Trophoblast cell (in vitro differentiated cells and primary cell): ENCODE measurements at regions not wholly inside any gene's neighbourhood (a gene's known extent, or its start where the extent isn't known, plus 50 kb on each side); places are given as distances from the start of the nearest gene placed in this dataset.

ENCODE experiments used
- DNase-seq, 2 donors: peaks; one replicate each; pipeline ENCODE4 v3.0.0-alpha.2; 2016
- H2AFZ ChIP-seq: 2 replicates; pipeline ENCODE4 v1.6.1; 2013; ENCODE audit warnings: low read length, moderate library complexity, mild to moderate bottlenecking; ENCODE audit not compliant: insufficient read depth, poor library complexity
- H2AK5ac ChIP-seq: 2 replicates; pipeline ENCODE4 v1.6.1; 2013; ENCODE audit warnings: mild to moderate bottlenecking, low read length
- H2BK120ac ChIP-seq: 2 replicates; pipeline ENCODE4 v1.6.1; 2013; ENCODE audit warnings: low read length, mild to moderate bottlenecking, moderate library complexity; ENCODE audit not compliant: insufficient read depth, poor library complexity
- H2BK12ac ChIP-seq: 2 replicates; pipeline ENCODE4 v1.6.1; 2013; ENCODE audit warnings: mild to moderate bottlenecking, low read length, moderate library complexity
- H2BK5ac ChIP-seq: 2 replicates; pipeline ENCODE4 v1.6.1; 2013; ENCODE audit warnings: low read length, low read depth, moderate library complexity, mild to moderate bottlenecking; ENCODE audit not compliant: poor library complexity
- H3K14ac ChIP-seq: 2 replicates; pipeline ENCODE4 v1.6.1; 2013; ENCODE audit warnings: mild to moderate bottlenecking, low read length
- H3K18ac ChIP-seq: 2 replicates; pipeline ENCODE4 v1.6.1; 2013; ENCODE audit warnings: mild to moderate bottlenecking, low read length
- H3K23ac ChIP-seq: 2 replicates; pipeline ENCODE4 v1.6.1; 2013; ENCODE audit warnings: low read length
- H3K27ac ChIP-seq: 2 replicates; pipeline ENCODE4 v1.5.1; 2013; ENCODE audit warnings: low read depth, mild to moderate bottlenecking, inconsistent platforms, low read length, moderate library complexity
- H3K27me3 ChIP-seq: 2 replicates; pipeline ENCODE4 v1.6.1; 2013; ENCODE audit warnings: inconsistent platforms, mild to moderate bottlenecking, low read length, moderate library complexity; ENCODE audit not compliant: insufficient read depth
- H3K36me3 ChIP-seq, 2 experiments: 1 replicate in 1 of 2; 2 replicates in 1 of 2; pipeline ENCODE4 v1.6.1; 2013; ENCODE audit warnings: low read length in 2 of 2, mild to moderate bottlenecking in 2 of 2, moderate library complexity in 1 of 2; ENCODE audit not compliant: insufficient read depth in 2 of 2, control insufficient read depth in 1 of 2
- H3K4ac ChIP-seq: 2 replicates; pipeline ENCODE4 v1.6.1; 2013; ENCODE audit warnings: low read depth, mild to moderate bottlenecking, low read length, moderate library complexity
- H3K4me1 ChIP-seq, 2 experiments: 1 replicate in 1 of 2; 2 replicates in 1 of 2; pipeline ENCODE4 v1.6.1; 2013; ENCODE audit warnings: low read length in 2 of 2, mild to moderate bottlenecking in 2 of 2, moderate library complexity in 1 of 2; ENCODE audit not compliant: insufficient read depth in 2 of 2, control insufficient read depth in 1 of 2
- H3K4me2 ChIP-seq: 2 replicates; pipeline ENCODE4 v1.6.1; 2013; ENCODE audit warnings: inconsistent platforms, mild to moderate bottlenecking, low read length, moderate library complexity
- H3K4me3 ChIP-seq: 2 replicates; pipeline ENCODE4 v1.5.1; 2013; ENCODE audit warnings: mild to moderate bottlenecking, low read depth, low read length, inconsistent platforms
- H3K79me1 ChIP-seq: one replicate; pipeline ENCODE4 v1.6.1; 2013; ENCODE audit warnings: low read length
- H3K79me2 ChIP-seq: 2 replicates; pipeline ENCODE4 v1.6.1; 2013; ENCODE audit warnings: low read length, mild to moderate bottlenecking; ENCODE audit not compliant: control insufficient read depth, insufficient read depth, poor library complexity
- H3K9ac ChIP-seq: 2 replicates; pipeline ENCODE4 v1.6.1; 2013; ENCODE audit warnings: mild to moderate bottlenecking, low read length
- H3K9me3 ChIP-seq: 2 replicates; pipeline ENCODE4 v1.6.1; 2013; ENCODE audit warnings: low read depth, mild to moderate bottlenecking, control low read depth, inconsistent platforms, low read length; ENCODE audit not compliant: insufficient read depth
- H4K12ac ChIP-seq: 2 replicates; pipeline ENCODE4 v1.6.1; 2013; ENCODE audit warnings: low read depth, mild to moderate bottlenecking, low read length, moderate library complexity
- H4K8ac ChIP-seq: 2 replicates; pipeline ENCODE4 v1.6.1; 2013; ENCODE audit warnings: low read depth, mild to moderate bottlenecking, low read length, moderate library complexity
- H4K91ac ChIP-seq: one replicate; pipeline ENCODE4 v1.6.1; 2013; ENCODE audit warnings: low read depth, mild to moderate bottlenecking, low read length, moderate library complexity
- WGBS: extraction: QIAGEN DNeasy Blood & Tissue Kit; methylation state at CpG from one replicate; pipeline ENCODE4 v1.1.7; 2013; ENCODE audit warnings: missing lambda C conversion rate; ENCODE audit not compliant: insufficient read length, insufficient coverage; ENCODE audit errors: extremely low coverage; 5-methylcytosine and 5-hydroxymethylcytosine counted together

DNA sequence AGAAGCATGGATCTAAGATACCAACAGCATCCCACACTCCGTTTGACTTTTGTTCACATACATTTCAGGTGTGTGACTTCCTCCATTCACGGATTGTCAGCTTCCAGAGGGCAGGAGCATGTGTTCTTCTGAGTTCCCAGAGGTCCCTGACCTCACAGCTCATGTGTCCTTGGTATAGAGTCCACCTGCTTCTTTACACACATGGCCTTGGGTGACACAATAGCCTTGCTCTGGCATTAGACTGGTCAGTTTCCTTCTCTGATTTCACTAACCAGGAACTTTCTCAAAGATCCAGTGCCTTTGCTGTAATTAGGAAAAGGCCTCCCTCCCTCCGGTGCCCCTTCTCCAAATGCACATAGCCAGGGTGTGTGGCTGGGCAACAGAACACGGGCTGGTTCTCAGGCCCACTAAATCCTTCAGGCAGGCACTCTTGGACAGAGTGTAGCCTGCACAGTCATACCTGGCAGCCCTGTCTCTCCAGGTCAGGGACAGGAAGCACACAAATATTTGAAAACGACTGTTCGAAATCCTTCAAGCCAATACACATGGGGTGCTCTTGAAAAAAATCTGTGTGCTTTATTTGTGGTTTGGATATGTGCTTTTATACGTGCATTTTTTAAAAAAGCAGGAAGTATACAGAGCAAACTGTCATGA is 81.1 kb downstream of the TRIM42 start:
- H3K4me1 ChIP-seq: no peaks in the 10 kb centered on the region
- H3K4me2 ChIP-seq: no peak overlapping the region
- H3K27me3 ChIP-seq: no peaks in the 10 kb centered on the region
- H3K4ac ChIP-seq: no peak overlapping the region
- H2BK12ac ChIP-seq: no peak overlapping the region
- no peak overlapping the region for H3K9ac ChIP-seq
- no peak overlapping the region for H2AK5ac ChIP-seq
- WGBS: no CpG with 5 or more reads among the region's 7 CpGs
- no peak overlapping the region for H3K14ac ChIP-seq
- H4K91ac ChIP-seq: no peak overlapping the region
- no peak overlapping the region for H2BK5ac ChIP-seq
- no peaks in the 10 kb centered on the region for H3K9me3 ChIP-seq
- no peak overlapping the region for H4K12ac ChIP-seq
- no peak overlapping the region for H3K23ac ChIP-seq
- no peak overlapping the region for H3K27ac ChIP-seq
- no peaks in the 10 kb centered on the region for H3K36me3 ChIP-seq
- no peak overlapping the region for H2AFZ ChIP-seq
- no peak overlapping the region for H2BK120ac ChIP-seq
- H3K79me2 ChIP-seq: no peaks in the 10 kb centered on the region
- no peak for DNase-seq
- H3K79me1 ChIP-seq: no peaks in the 10 kb centered on the region
- H4K8ac ChIP-seq: no peak overlapping the region
- no peak overlapping the region for H3K18ac ChIP-seq
- no peak overlapping the region for H3K4me3 ChIP-seq

DNA sequence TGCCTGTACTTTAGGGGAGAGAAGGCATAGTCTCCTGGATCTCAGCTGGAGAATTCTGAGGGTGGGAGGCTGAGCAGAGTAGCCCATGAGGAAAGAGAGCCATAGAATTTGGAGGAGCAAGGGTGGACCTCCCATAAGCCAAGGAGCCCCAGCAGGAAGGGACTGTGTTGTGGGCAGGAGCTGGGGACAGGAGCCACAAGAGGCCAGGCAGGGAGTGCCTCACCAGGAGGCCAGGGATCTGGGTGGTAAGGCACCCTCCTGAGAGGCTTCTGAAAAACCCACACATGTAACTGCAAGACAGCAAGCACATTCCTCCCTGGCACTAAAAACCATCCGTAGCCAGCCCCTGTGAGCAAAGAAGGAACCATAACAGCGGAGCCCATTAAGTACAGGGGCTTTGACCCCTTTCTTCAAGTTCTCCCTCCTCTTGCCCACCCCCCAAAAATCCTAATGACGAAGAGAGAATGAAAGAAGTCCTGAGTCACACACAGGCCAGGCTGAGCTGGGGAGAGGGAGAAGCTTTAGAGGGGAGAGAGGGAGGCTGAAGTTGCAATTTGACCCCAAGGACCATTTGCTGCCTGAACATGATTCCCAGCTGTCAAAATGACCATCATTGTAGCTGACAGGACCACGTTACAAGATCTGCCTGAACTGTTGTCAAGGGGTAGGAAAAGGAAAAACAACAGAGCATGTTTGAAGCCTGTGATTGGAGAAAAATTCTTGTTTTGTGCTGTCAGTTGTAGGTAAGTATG is 82.6 kb downstream of the TRIM42 start:
- Histone ChIP-seq H4K12ac (no peak overlapping the region), H3K36me3 (no peaks in the 10 kb centered on the region), H3K4me3 (no peak overlapping the region), H4K8ac (no peak overlapping the region), H2BK120ac (no peak overlapping the region), H2AFZ (no peak overlapping the region), H3K79me1 (no peaks in the 10 kb centered on the region), H2AK5ac (no peak overlapping the region), H3K9ac (no peak overlapping the region), H3K23ac (no peak overlapping the region), H3K27me3 (no peaks in the 10 kb centered on the region), H3K9me3 (no peaks in the 10 kb centered on the region), H2BK5ac (no peak overlapping the region), H3K4me2 (no peak overlapping the region), H3K14ac (no peak overlapping the region), H3K4ac (no peak overlapping the region), H3K18ac (no peak overlapping the region), H3K4me1 (no peaks in the 10 kb centered on the region), H3K27ac (no peak overlapping the region), H2BK12ac (no peak overlapping the region), H3K79me2 (no peaks in the 10 kb centered on the region), H4K91ac (no peak overlapping the region)
- no CpG with 5 or more reads among the region's 4 CpGs for WGBS
- no peak for DNase-seq

DNA sequence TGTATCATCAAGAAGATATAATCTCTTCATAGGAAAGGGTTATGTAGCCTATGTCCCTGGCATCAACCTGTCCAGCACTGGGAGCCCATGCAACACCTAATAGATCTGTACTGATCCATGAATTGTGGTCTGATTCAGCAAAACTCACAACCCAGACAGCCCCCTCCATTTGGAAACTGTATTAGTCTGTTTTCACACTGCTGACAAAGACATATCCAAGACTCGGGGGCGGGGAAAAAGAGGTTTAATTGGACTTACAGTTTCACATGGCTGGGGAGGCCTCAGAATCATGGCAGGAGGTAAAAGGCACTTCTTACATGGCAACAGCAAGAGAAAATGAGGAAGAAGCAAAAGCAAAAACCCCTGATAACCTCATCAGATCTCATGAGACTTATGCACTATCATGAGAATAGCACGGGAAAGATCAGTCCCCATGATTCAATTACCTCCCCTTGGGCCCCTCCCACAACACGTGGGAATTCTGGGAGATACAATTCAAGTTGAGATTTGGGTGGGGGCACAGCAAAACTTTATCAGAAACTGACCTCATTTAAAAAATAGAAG is 83.3 kb downstream of the TRIM42 start:
- H4K8ac ChIP-seq: no peak overlapping the region
- no peak overlapping the region for H3K9ac ChIP-seq
- no peaks in the 10 kb centered on the region for H3K36me3 ChIP-seq
- DNase-seq: no peak
- no peak overlapping the region for H4K12ac ChIP-seq
- no peak overlapping the region for H2AFZ ChIP-seq
- no peak overlapping the region for H3K4me2 ChIP-seq
- H2BK5ac ChIP-seq: no peak overlapping the region
- no peak overlapping the region for H3K4ac ChIP-seq
- H3K4me1 ChIP-seq: no peaks in the 10 kb centered on the region
- no peak overlapping the region for H3K4me3 ChIP-seq
- H2BK120ac ChIP-seq: no peak overlapping the region
- no peak overlapping the region for H3K18ac ChIP-seq
- no peak overlapping the region for H4K91ac ChIP-seq
- H3K23ac ChIP-seq: no peak overlapping the region
- no peaks in the 10 kb centered on the region for H3K27me3 ChIP-seq
- H3K14ac ChIP-seq: no peak overlapping the region
- no peak overlapping the region for H3K27ac ChIP-seq
- no CpG with 5 or more reads among the region's 4 CpGs for WGBS
- H2AK5ac ChIP-seq: no peak overlapping the region
- H3K9me3 ChIP-seq: no peaks in the 10 kb centered on the region
- H3K79me1 ChIP-seq: no peaks in the 10 kb centered on the region
- H3K79me2 ChIP-seq: no peaks in the 10 kb centered on the region
- no peak overlapping the region for H2BK12ac ChIP-seq

DNA sequence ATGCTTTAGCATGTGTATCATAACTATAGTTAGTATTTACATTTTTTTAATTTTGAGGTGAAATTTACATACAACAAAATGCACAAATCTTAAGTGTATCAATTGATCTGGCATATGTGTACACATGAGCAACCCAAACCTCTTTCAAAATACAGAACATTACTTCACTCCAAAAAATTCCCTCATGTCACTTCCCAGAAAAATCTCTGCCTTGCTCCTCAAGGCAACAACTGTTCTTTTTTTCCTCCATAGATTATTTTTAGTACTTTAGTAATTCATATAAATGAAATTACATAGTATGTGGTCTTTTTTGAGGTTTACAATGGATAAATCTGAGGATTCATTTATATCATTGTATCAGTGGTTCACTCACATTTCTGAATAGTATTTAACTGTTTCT is 84.9 kb downstream of the TRIM42 start:
- Histone ChIP-seq H3K79me2 (no peaks in the 10 kb centered on the region), H3K79me1 (no peaks in the 10 kb centered on the region), H3K27me3 (no peaks in the 10 kb centered on the region), H2BK5ac (no peak overlapping the region), H3K23ac (no peak overlapping the region), H3K4me2 (no peak overlapping the region), H3K4me1 (no peaks in the 10 kb centered on the region), H2BK120ac (no peak overlapping the region), H3K18ac (no peak overlapping the region), H3K9me3 (no peaks in the 10 kb centered on the region), H4K91ac (no peak overlapping the region), H4K12ac (no peak overlapping the region), H2BK12ac (no peak overlapping the region), H3K4ac (no peak overlapping the region), H4K8ac (no peak overlapping the region), H2AFZ (no peak overlapping the region), H3K9ac (no peak overlapping the region), H3K36me3 (no peaks in the 10 kb centered on the region), H3K14ac (no peak overlapping the region), H2AK5ac (no peak overlapping the region), H3K27ac (no peak overlapping the region), H3K4me3 (no peak overlapping the region)
- no peak for DNase-seq
